Stomach (tissue), 8 donors: ENCODE measurements at regions not wholly inside any gene's neighbourhood (a gene's known extent, or its start where the extent isn't known, plus 50 kb on each side); places are given as distances from the start of the nearest gene placed in this dataset.

Experiments used
- DNase-seq, 2 donors: peaks; one replicate each; pipeline versions ENCODE4 v3.0.0 to v3.0.0-alpha.2; 2013 to 2019
- H3K27ac ChIP-seq, 5 donors: fragments of 200-600 bp in 4 of 5; sonication (generic) in 4 of 5; one replicate each; pipeline ENCODE4 v1.5.1; 2013 to 2019; ENCODE audit warnings: mild to moderate bottlenecking in 1 of 5, moderate library complexity in 1 of 5
- H3K27me3 ChIP-seq, 3 donors: fragments of 200-600 bp; sonication (generic); one replicate each; pipeline ENCODE4 v1.5.1; 2017 to 2019; ENCODE audit warnings: mixed run types in 1 of 3
- H3K36me3 ChIP-seq, 4 donors: fragments of 200-600 bp; sonication (generic); 1 replicate in 3 of 4; 2 replicates in 1 of 4; pipeline ENCODE4 v1.5.1; 2016 to 2019
- H3K4me1 ChIP-seq, 4 donors: fragments of 200-600 bp; sonication (generic); one replicate each; pipeline ENCODE4 v1.5.1; 2016 to 2019
- H3K4me3 ChIP-seq, 4 donors: fragments of 200-600 bp; sonication (generic) in 3 of 4; one replicate each; pipeline ENCODE4 v1.5.1; 2016 to 2019; ENCODE audit warnings: mild to moderate bottlenecking in 1 of 4
- H3K9me3 ChIP-seq, 4 donors: fragments of 200-600 bp; sonication (generic); one replicate each; pipeline ENCODE4 v1.5.1; 2016 to 2019
- EP300 ChIP-seq: sonication (generic); formaldehyde crosslinking; IDR thresholded peaks from one replicate; pipeline ENCODE4 v1.6.1; 2017; ENCODE audit warnings: antibody characterized with exemption
- POLR2A ChIP-seq, 4 donors: fragments of 450-650 bp; IDR thresholded peaks; one replicate each; pipeline ENCODE4 v1.6.1; 2016; ENCODE audit warnings: antibody characterized with exemption in 4 of 4, control low read depth in 2 of 4, mild to moderate bottlenecking in 1 of 4, moderate library complexity in 1 of 4
- POLR2AphosphoS5 ChIP-seq, 3 donors: sonication (generic); formaldehyde crosslinking; IDR thresholded peaks; one replicate each; pipeline ENCODE4 v1.6.1; 2016; ENCODE audit warnings: antibody characterized with exemption in 3 of 3
- WGBS, 5 donors: extraction: QIAGEN DNeasy Blood & Tissue Kit in 3 of 5; methylation state at CpG; one replicate each; pipeline versions ENCODE4 v1.1.5 to v1.1.7; 2013 to 2018; 5-methylcytosine and 5-hydroxymethylcytosine counted together
- intact Hi-C: fragments of 100-400 bp; cut with DNase I; formaldehyde crosslinking; loops from one replicate; pipeline ENCODE4 v1.15.1; 2023; ENCODE audit warnings: low total_unique reads
- TF ChIP-seq, protein P1 (sequence below), 7 experiments: fragments of 450-650 bp in 4 of 7; fragments of 200-600 bp in 3 of 7; sonication (generic) in 3 of 7; IDR thresholded peaks; one replicate each; pipeline ENCODE4 v1.5.1; 2016 to 2019; ENCODE audit warnings: antibody characterized with exemption in 7 of 7, control low read depth in 2 of 7, mild to moderate bottlenecking in 1 of 7
- donor health status: healthy with polysubstance abuse.
- donor health status: Bipolar disorder and iron deficiency.
- donor health status: healthy.

DNA sequence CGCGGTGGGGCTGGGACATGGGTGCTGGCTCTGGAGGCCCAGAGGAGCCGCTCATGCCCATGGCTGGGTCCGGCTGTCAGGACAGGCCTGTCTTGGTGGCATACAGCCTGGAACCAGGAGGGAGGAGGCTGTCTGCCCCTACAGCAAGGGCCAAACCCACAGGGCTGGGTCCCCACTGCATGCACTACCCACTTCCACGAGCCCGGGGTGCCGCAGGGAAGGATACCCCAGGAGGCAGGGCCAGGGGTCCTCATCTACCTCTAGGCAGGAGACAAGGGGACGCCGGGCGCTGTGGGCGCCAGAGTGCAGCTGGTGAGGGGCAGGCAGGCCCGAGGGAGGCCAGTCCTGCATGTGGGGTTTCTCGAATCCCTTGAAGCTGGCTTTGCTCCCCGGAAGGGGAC, 95.1 kb upstream of the GPC1 start:
- Histone ChIP-seq H3K27ac (no peak overlapping the region), H3K4me3 (no peak overlapping the region), H3K9me3 (peaks cover 0 to 15% (median 9%) of the 10 kb centered on the region in 4 donors), H3K36me3 (no peaks in the 10 kb centered on the region), H3K27me3 (peaks cover 0 to 28% (median 4%) of the 10 kb centered on the region in 3 donors), H3K4me1 (no peaks in the 10 kb centered on the region)
- TF ChIP-seq EP300 (no peak), POLR2AphosphoS5 (IDR thresholded peaks at IDR 0.05) (no peak), POLR2A (IDR thresholded peaks at IDR 0.05) (no peak)
- DNase-seq = no peak
- intact Hi-C loops = no loop called here
- 85 to 95% (median 91%) methylated on average over 8 to 14 of the region's 14 CpGs for WGBS, 5 donors

- TF ChIP-seq EP300 (no peak), POLR2AphosphoS5 (IDR thresholded peaks at IDR 0.05) (no peak), POLR2A (IDR thresholded peaks at IDR 0.05) (no peak)
- TF ChIP-seq, protein P1, sequence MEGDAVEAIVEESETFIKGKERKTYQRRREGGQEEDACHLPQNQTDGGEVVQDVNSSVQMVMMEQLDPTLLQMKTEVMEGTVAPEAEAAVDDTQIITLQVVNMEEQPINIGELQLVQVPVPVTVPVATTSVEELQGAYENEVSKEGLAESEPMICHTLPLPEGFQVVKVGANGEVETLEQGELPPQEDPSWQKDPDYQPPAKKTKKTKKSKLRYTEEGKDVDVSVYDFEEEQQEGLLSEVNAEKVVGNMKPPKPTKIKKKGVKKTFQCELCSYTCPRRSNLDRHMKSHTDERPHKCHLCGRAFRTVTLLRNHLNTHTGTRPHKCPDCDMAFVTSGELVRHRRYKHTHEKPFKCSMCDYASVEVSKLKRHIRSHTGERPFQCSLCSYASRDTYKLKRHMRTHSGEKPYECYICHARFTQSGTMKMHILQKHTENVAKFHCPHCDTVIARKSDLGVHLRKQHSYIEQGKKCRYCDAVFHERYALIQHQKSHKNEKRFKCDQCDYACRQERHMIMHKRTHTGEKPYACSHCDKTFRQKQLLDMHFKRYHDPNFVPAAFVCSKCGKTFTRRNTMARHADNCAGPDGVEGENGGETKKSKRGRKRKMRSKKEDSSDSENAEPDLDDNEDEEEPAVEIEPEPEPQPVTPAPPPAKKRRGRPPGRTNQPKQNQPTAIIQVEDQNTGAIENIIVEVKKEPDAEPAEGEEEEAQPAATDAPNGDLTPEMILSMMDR (IDR thresholded peaks at IDR 0.05) = no peak
- H3K4me3 ChIP-seq = no peak overlapping the region
- no peaks in the 10 kb centered on the region for H3K36me3 ChIP-seq
- 42 to 64% (median 56%) methylated on average over 4 to 9 of the region's 9 CpGs for WGBS, 5 donors
- H3K4me1 ChIP-seq = no peaks in the 10 kb centered on the region
- no peak overlapping the region for H3K27ac ChIP-seq
- H3K9me3 ChIP-seq = peaks cover 0 to 22% (median 14%) of the 10 kb centered on the region in 4 donors
- DNase-seq = no peak
- intact Hi-C loops = no loop called here
- peaks cover 0 to 28% (median 4%) of the 10 kb centered on the region in 3 donors for H3K27me3 ChIP-seq
These were observed 94.4 kb upstream of the GPC1 start for GRCh38 chr2:240341064-240341463.

DNA sequence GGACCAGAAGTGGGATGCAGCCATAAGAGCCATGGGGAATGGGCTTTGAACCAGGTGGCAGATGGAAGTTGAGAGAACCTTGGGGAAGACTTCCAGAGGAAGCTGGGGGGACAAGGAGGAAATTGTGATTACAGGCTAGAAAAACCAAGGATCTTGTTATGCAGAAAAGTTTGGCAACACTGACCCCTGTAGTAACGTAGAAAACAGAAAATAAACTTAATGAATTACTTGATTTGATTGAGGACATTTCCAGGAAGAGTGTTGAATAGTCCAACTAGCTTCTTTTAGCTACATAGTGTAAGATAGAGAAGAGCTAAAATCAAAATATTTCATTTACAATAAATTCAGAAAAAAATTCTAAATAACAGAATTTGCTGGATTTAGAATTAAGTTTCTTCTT, 91.9 kb upstream of the GPC1 start:
- DNase-seq = no peak
- TF ChIP-seq EP300 (no peak), POLR2AphosphoS5 (IDR thresholded peaks at IDR 0.05) (no peak), POLR2A (IDR thresholded peaks at IDR 0.05) (no peak)
- TF ChIP-seq, protein P1 (IDR thresholded peaks at IDR 0.05) = no peak
- H3K4me1 ChIP-seq = no peaks in the 10 kb centered on the region
- no peak overlapping the region for H3K4me3 ChIP-seq
- intact Hi-C loops = no loop called here
- 38 to 59% (median 50%) methylated on average over 1 of the region's 1 CpG for WGBS, 5 donors
- no peak overlapping the region for H3K27ac ChIP-seq
- H3K9me3 ChIP-seq = peaks cover 0 to 23% (median 14%) of the 10 kb centered on the region in 4 donors
- H3K36me3 ChIP-seq = no peaks in the 10 kb centered on the region
- H3K27me3 ChIP-seq = peaks cover 0 to 13% (median 4%) of the 10 kb centered on the region in 3 donors

DNA sequence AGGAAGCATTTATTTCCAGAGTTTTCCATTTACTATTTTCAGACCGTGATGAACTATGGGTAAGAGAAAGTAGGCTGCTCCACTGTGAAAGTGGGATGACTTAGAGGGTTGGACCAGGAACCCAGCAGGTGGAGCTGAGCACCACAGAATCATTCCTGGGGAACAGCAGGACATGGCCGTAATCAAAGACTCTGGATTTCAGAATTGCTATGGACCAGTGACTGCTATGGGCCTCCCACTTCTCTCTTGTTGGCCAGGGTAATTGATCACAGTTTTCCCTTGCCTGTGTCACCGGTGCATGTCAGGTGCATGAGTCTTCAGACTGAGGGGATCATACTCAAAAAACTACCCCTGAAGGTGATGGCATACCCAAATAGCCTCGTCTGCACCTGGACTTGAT, 90.6 kb upstream of the GPC1 start:
- H3K27ac ChIP-seq = no peak overlapping the region
- H3K9me3 ChIP-seq = peaks cover 0 to 23% (median 14%) of the 10 kb centered on the region in 4 donors
- no peak overlapping the region for H3K4me3 ChIP-seq
- peaks cover 0 to 8% (median 4%) of the 10 kb centered on the region in 3 donors for H3K27me3 ChIP-seq
- 74 to 87% (median 80%) methylated on average over 4 of the region's 4 CpGs for whole genome bisulfite sequencing, 5 donors
- no peaks in the 10 kb centered on the region for H3K36me3 ChIP-seq
- TF ChIP-seq EP300 = no peak
- TF ChIP-seq, protein P1 (IDR thresholded peaks at IDR 0.05) = no peak
- no peak for TF ChIP-seq POLR2AphosphoS5 (IDR thresholded peaks at IDR 0.05)
- no peak for TF ChIP-seq POLR2A (IDR thresholded peaks at IDR 0.05)
- intact Hi-C loops = no loop called here
- H3K4me1 ChIP-seq = no peaks in the 10 kb centered on the region
- no peak for DNase-seq

- Histone ChIP-seq H3K9me3 (peaks cover 0 to 23% (median 14%) of the 10 kb centered on the region in 4 donors), H3K4me1 (peaks cover 0 to 7% (median 0%) of the 10 kb centered on the region in 4 donors), H3K4me3 (no peak overlapping the region), H3K27ac (no peak overlapping the region), H3K27me3 (no peaks in the 10 kb centered on the region), H3K36me3 (no peaks in the 10 kb centered on the region)
- intact Hi-C loops = no loop called here
- 83 to 92% (median 88%) methylated on average over 16 of the region's 16 CpGs for WGBS, 5 donors
- TF ChIP-seq, protein P1 (IDR thresholded peaks at IDR 0.05) = no peak
- no peak for TF ChIP-seq EP300
- TF ChIP-seq POLR2A (IDR thresholded peaks at IDR 0.05) = no peak
- TF ChIP-seq POLR2AphosphoS5 (IDR thresholded peaks at IDR 0.05) = no peak
- DNase-seq = no peak
These were observed 89.3 kb upstream of the GPC1 start for GRCh38 chr2:240346015-240346752.
